Smooth muscle cell (in vitro differentiated cells): ENCODE measurements at regions not wholly inside any gene's neighbourhood (a gene's known extent, or its start where the extent isn't known, plus 50 kb on each side); places are given as distances from the start of the nearest gene placed in this dataset.

Experiments used
- DNase-seq: peaks from one replicate; lab custom pipeline; 2025; ENCODE audit not compliant: unreplicated experiment; lab: John Stamatoyannopoulos, UW
- H2AFZ ChIP-seq: fragments of 200-600 bp; sonication (generic); 2 replicates; pipeline ENCODE4 v1.6.0; 2016; ENCODE audit warnings: antibody characterized with exemption, low read depth, mild to moderate bottlenecking
- H3F3A ChIP-seq: fragments of 200-600 bp; sonication (generic); 2 replicates; pipeline ENCODE4 v1.6.0; 2017; ENCODE audit warnings: antibody characterized with exemption, low read depth
- H3K27ac ChIP-seq: fragments of 200-600 bp; sonication (generic); 2 replicates; pipeline ENCODE4 v1.5.1; 2016; ENCODE audit warnings: low read depth, mild to moderate bottlenecking
- H3K27me3 ChIP-seq: fragments of 200-600 bp; sonication (generic); 2 replicates; pipeline ENCODE4 v1.6.1; 2016; ENCODE audit warnings: low read depth, mild to moderate bottlenecking
- H3K36me3 ChIP-seq: fragments of 200-600 bp; sonication (generic); 2 replicates; pipeline ENCODE4 v1.5.1; 2016; ENCODE audit warnings: low read depth
- H3K4me1 ChIP-seq: fragments of 200-600 bp; sonication (generic); 2 replicates; pipeline ENCODE4 v1.5.1; 2016; ENCODE audit warnings: low read depth
- H3K4me2 ChIP-seq: fragments of 200-600 bp; sonication (generic); 2 replicates; pipeline ENCODE4 v1.6.0; 2016; ENCODE audit warnings: mild to moderate bottlenecking
- H3K4me3 ChIP-seq: fragments of 200-600 bp; sonication (generic); 2 replicates; pipeline ENCODE4 v1.5.1; 2016; ENCODE audit warnings: mild to moderate bottlenecking
- H3K79me2 ChIP-seq: fragments of 200-600 bp; sonication (generic); 2 replicates; pipeline ENCODE4 v1.6.0; 2016; ENCODE audit warnings: low read depth, mild to moderate bottlenecking
- H3K9ac ChIP-seq: fragments of 200-600 bp; sonication (generic); 2 replicates; pipeline ENCODE4 v1.6.0; 2016; ENCODE audit warnings: low read depth
- H3K9me3 ChIP-seq: fragments of 200-600 bp; sonication (generic); replicated peaks from 2 replicates; pipeline ENCODE4 v1.5.1; 2016; ENCODE audit warnings: low read depth
- H4K20me1 ChIP-seq: fragments of 200-600 bp; sonication (generic); 2 replicates; pipeline ENCODE4 v1.6.0; 2016; ENCODE audit warnings: low read depth
- CTCF ChIP-seq: fragments of 200-600 bp; sonication (generic); IDR thresholded peaks from 2 replicates; pipeline ENCODE4 v1.5.1; 2017; ENCODE audit warnings: borderline replicate concordance, mild to moderate bottlenecking, antibody characterized with exemption; ENCODE audit not compliant: insufficient read depth, poor library complexity, severe bottlenecking
- WGBS: methylation state at CpG from one replicate; pipeline ENCODE4 v1.1.7; 2016; ENCODE audit warnings: low lambda C conversion rate; 5-methylcytosine and 5-hydroxymethylcytosine counted together

GRCh38 chr19:56983171-56983570 lies 136.6 kb upstream of the USP29 start:
- Histone ChIP-seq H3K36me3 (no peaks in the 10 kb centered on the region), H3K9me3 (no peaks in the 10 kb centered on the region), H3K79me2 (no peaks in the 10 kb centered on the region), H3K27ac (no peak overlapping the region), H3K4me1 (no peaks in the 10 kb centered on the region), H3K27me3 (no peaks in the 10 kb centered on the region), H4K20me1 (no peaks in the 10 kb centered on the region), H3F3A (no peaks in the 10 kb centered on the region), H2AFZ (no peak overlapping the region), H3K9ac (no peak overlapping the region), H3K4me3 (no peak overlapping the region), H3K4me2 (no peak overlapping the region)
- no peak for TF ChIP-seq CTCF
- no peak for DNase-seq
- 73% methylated on average over 7 of the region's 7 CpGs for WGBS

- H2AFZ ChIP-seq = no peak overlapping the region
- no peaks in the 10 kb centered on the region for H3K9me3 ChIP-seq
- no peaks in the 10 kb centered on the region for H3F3A ChIP-seq
- WGBS = 46% methylated on average over 3 of the region's 3 CpGs
- no peak for TF ChIP-seq CTCF
- DNase-seq = no peak
- no peaks in the 10 kb centered on the region for H3K27me3 ChIP-seq
- H3K79me2 ChIP-seq = no peaks in the 10 kb centered on the region
- H3K36me3 ChIP-seq = no peaks in the 10 kb centered on the region
- H3K27ac ChIP-seq = no peak overlapping the region
- no peaks in the 10 kb centered on the region for H4K20me1 ChIP-seq
- H3K4me1 ChIP-seq = no peaks in the 10 kb centered on the region
- H3K9ac ChIP-seq = no peak overlapping the region
- H3K4me2 ChIP-seq = no peak overlapping the region
- no peak overlapping the region for H3K4me3 ChIP-seq
These were observed 136.0 kb upstream of the USP29 start for GRCh38 chr19:56983804-56984203.

- Histone ChIP-seq H4K20me1 (no peaks in the 10 kb centered on the region), H3K9ac (no peak overlapping the region), H3K36me3 (no peaks in the 10 kb centered on the region), H2AFZ (no peak overlapping the region), H3F3A (no peaks in the 10 kb centered on the region), H3K4me2 (no peak overlapping the region), H3K4me3 (no peak overlapping the region), H3K27ac (no peak overlapping the region), H3K9me3 (no peaks in the 10 kb centered on the region), H3K79me2 (no peaks in the 10 kb centered on the region), H3K27me3 (no peaks in the 10 kb centered on the region), H3K4me1 (no peaks in the 10 kb centered on the region)
- WGBS = 72% methylated on average over 9 of the region's 9 CpGs
- no peak for TF ChIP-seq CTCF
- DNase-seq = no peak
These were observed 133.4 kb upstream of the USP29 start for GRCh38 chr19:56986386-56986785.

GRCh38 chr19:56987184-56987583 lies 132.6 kb upstream of the USP29 start:
- Histone ChIP-seq H3K4me3 (no peak overlapping the region), H3K9ac (no peak overlapping the region), H3K27ac (no peak overlapping the region), H3K36me3 (no peaks in the 10 kb centered on the region), H3K9me3 (no peaks in the 10 kb centered on the region), H4K20me1 (no peaks in the 10 kb centered on the region), H3F3A (no peaks in the 10 kb centered on the region), H3K79me2 (no peaks in the 10 kb centered on the region), H3K4me1 (no peaks in the 10 kb centered on the region), H3K27me3 (no peaks in the 10 kb centered on the region), H2AFZ (no peak overlapping the region), H3K4me2 (no peak overlapping the region)
- TF ChIP-seq CTCF = no peak
- 79% methylated on average over 15 of the region's 15 CpGs for WGBS
- no peak for DNase-seq
